ENCODE measurements at regions not wholly inside any gene's neighbourhood (a gene's known extent, or its start where the extent isn't known, plus 50 kb on each side); places are given as distances from the start of the nearest gene placed in this dataset.

DNA sequence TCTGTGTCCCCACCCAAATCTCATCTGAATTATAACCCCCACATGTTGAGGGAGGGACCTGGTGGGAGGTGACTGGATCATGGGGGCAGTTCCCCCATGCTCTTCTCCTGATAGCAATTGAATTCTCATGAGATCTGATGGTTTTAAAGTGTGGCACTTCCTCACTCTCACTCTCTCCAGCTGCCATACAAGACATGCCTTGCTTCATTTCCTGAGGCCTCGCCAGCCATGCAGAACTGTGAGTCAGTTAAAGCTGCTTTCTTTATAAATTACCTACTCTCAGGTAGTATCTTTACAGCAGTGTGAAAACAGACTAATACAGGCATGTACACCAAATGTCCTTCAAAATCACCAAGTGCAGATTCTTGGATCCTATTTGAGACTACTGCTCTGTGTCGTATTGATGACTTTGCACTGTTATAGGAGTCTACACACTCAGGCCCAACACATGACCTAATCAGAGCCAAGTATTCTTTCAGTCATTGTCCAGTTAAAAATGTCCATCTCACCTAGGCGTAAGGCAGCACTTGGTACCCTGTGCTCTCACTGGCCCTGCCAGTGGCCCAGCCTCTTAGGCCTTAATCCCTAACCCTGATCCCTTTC lies 52.8 kb upstream of the UST start:
- no peak for TF ChIP-seq POLR2AphosphoS5 (IDR thresholded peaks at IDR 0.05; ENCODE audit: low read depth)
- TF ChIP-seq, protein P1, sequence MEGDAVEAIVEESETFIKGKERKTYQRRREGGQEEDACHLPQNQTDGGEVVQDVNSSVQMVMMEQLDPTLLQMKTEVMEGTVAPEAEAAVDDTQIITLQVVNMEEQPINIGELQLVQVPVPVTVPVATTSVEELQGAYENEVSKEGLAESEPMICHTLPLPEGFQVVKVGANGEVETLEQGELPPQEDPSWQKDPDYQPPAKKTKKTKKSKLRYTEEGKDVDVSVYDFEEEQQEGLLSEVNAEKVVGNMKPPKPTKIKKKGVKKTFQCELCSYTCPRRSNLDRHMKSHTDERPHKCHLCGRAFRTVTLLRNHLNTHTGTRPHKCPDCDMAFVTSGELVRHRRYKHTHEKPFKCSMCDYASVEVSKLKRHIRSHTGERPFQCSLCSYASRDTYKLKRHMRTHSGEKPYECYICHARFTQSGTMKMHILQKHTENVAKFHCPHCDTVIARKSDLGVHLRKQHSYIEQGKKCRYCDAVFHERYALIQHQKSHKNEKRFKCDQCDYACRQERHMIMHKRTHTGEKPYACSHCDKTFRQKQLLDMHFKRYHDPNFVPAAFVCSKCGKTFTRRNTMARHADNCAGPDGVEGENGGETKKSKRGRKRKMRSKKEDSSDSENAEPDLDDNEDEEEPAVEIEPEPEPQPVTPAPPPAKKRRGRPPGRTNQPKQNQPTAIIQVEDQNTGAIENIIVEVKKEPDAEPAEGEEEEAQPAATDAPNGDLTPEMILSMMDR (IDR thresholded peaks at IDR 0.05; ENCODE audit: insufficient read depth, low read length), result no peak
- peak; percentile 87 for TF ChIP-seq SPI1 (IDR thresholded peaks at IDR 0.05; ENCODE audit: borderline replicate concordance, low read depth)
- TF ChIP-seq GABPA (IDR thresholded peaks at IDR 0.05; ENCODE audit: low read depth), result no peak
- TF ChIP-seq, protein P2, sequence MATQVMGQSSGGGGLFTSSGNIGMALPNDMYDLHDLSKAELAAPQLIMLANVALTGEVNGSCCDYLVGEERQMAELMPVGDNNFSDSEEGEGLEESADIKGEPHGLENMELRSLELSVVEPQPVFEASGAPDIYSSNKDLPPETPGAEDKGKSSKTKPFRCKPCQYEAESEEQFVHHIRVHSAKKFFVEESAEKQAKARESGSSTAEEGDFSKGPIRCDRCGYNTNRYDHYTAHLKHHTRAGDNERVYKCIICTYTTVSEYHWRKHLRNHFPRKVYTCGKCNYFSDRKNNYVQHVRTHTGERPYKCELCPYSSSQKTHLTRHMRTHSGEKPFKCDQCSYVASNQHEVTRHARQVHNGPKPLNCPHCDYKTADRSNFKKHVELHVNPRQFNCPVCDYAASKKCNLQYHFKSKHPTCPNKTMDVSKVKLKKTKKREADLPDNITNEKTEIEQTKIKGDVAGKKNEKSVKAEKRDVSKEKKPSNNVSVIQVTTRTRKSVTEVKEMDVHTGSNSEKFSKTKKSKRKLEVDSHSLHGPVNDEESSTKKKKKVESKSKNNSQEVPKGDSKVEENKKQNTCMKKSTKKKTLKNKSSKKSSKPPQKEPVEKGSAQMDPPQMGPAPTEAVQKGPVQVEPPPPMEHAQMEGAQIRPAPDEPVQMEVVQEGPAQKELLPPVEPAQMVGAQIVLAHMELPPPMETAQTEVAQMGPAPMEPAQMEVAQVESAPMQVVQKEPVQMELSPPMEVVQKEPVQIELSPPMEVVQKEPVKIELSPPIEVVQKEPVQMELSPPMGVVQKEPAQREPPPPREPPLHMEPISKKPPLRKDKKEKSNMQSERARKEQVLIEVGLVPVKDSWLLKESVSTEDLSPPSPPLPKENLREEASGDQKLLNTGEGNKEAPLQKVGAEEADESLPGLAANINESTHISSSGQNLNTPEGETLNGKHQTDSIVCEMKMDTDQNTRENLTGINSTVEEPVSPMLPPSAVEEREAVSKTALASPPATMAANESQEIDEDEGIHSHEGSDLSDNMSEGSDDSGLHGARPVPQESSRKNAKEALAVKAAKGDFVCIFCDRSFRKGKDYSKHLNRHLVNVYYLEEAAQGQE (IDR thresholded peaks at IDR 0.05; ENCODE audit: insufficient replicate concordance, low read depth), result no peak
